ENCODE measurements at regions not wholly inside any gene's neighbourhood (a gene's known extent, or its start where the extent isn't known, plus 50 kb on each side); places are given as distances from the start of the nearest gene placed in this dataset.

- TF ChIP-seq POLR2A (IDR thresholded peaks at IDR 0.05) (no peak), CTCF (IDR thresholded peaks at IDR 0.05) (no peak)
Measured at GRCh38 chr15:47383801-47384200, 333.5 kb upstream of the SEMA6D start.

Data from adrenal gland (tissue), 5 donors.